Ascending aorta (tissue), 2 donors: ENCODE measurements at regions not wholly inside any gene's neighbourhood (a gene's known extent, or its start where the extent isn't known, plus 50 kb on each side); places are given as distances from the start of the nearest gene placed in this dataset.
"Not testable (repeated sequence)": the region's sequence is repeated elsewhere in the genome, so short reads cannot be mapped to it uniquely, and the experiment has no call there.

Source experiments
- DNase-seq, 2 donors: peaks; one replicate each; pipeline ENCODE4 v3.0.0-alpha.2; 2019; ENCODE audit warnings: low spot score in 2 of 2
- H3K27ac ChIP-seq, 2 donors: fragments of 200-600 bp; sonication (generic); one replicate each; pipeline ENCODE4 v1.5.1; 2016 to 2017; ENCODE audit warnings: mild to moderate bottlenecking in 1 of 2
- H3K27me3 ChIP-seq: fragments of 200-600 bp; sonication (generic); one replicate; pipeline ENCODE4 v1.5.1; 2017
- H3K36me3 ChIP-seq, 2 donors: fragments of 200-600 bp; sonication (generic); one replicate each; pipeline ENCODE4 v1.5.1; 2016
- H3K4me1 ChIP-seq, 2 donors: fragments of 200-600 bp; sonication (generic); one replicate each; pipeline ENCODE4 v1.5.1; 2016 to 2017; ENCODE audit warnings: mild to moderate bottlenecking in 1 of 2
- H3K4me3 ChIP-seq, 2 donors: fragments of 200-600 bp; sonication (generic); one replicate each; pipeline ENCODE4 v1.5.1; 2016 to 2017; ENCODE audit warnings: mild to moderate bottlenecking in 1 of 2
- H3K9me3 ChIP-seq, 2 donors: fragments of 200-600 bp; sonication (generic); one replicate each; pipeline ENCODE4 v1.5.1; 2016
- intact Hi-C: fragments of 100-400 bp; cut with DNase I; formaldehyde crosslinking; loops from one replicate; pipeline ENCODE4 v1.15.1; 2023
- TF ChIP-seq, protein P1 (sequence below), 3 experiments: fragments of 200-600 bp in 2 of 3; fragments of 450-650 bp in 1 of 3; sonication (generic) in 2 of 3; IDR thresholded peaks; one replicate each; pipeline ENCODE4 v1.5.1; 2016 to 2019; ENCODE audit warnings: antibody characterized with exemption in 3 of 3, mild to moderate bottlenecking in 1 of 3, moderate library complexity in 1 of 3

DNA sequence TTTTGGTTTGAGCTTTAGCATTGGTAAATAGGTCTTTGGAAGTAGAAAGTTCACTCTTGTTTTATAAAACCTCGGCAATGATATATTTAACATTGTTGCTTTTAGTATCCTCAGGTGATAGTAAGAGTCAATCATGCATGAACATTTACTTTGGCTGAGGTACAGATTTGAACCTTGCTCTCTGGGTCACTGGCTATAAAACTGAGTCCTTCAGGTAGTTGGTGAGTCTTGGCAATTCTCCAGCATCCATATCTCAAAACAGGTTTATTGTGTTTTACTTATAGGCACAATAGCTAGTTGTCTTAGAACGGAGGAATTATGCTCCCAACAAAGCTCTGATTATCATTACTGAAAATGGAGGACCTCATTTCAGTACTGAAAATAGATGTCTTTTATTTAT is 75.1 kb downstream of the MAT2B start:
- intact Hi-C loops: no loop called here
- H3K4me1 ChIP-seq: no peaks in the 10 kb centered on the region
- no peaks in the 10 kb centered on the region for H3K9me3 ChIP-seq
- TF ChIP-seq, protein P1, sequence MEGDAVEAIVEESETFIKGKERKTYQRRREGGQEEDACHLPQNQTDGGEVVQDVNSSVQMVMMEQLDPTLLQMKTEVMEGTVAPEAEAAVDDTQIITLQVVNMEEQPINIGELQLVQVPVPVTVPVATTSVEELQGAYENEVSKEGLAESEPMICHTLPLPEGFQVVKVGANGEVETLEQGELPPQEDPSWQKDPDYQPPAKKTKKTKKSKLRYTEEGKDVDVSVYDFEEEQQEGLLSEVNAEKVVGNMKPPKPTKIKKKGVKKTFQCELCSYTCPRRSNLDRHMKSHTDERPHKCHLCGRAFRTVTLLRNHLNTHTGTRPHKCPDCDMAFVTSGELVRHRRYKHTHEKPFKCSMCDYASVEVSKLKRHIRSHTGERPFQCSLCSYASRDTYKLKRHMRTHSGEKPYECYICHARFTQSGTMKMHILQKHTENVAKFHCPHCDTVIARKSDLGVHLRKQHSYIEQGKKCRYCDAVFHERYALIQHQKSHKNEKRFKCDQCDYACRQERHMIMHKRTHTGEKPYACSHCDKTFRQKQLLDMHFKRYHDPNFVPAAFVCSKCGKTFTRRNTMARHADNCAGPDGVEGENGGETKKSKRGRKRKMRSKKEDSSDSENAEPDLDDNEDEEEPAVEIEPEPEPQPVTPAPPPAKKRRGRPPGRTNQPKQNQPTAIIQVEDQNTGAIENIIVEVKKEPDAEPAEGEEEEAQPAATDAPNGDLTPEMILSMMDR (IDR thresholded peaks at IDR 0.05): no peak
- no peaks in the 10 kb centered on the region for H3K36me3 ChIP-seq
- no peaks in the 10 kb centered on the region for H3K27me3 ChIP-seq
- H3K4me3 ChIP-seq: no peak overlapping the region
- no peak overlapping the region for H3K27ac ChIP-seq
- no peak for DNase-seq

- H3K27ac ChIP-seq, H3K4me3 ChIP-seq, H3K4me1 ChIP-seq, H3K9me3 ChIP-seq, H3K36me3 ChIP-seq, H3K27me3 ChIP-seq, DNase-seq, intact Hi-C loops: not testable (repeated sequence)
Observed at GRCh38 chr5:163583491-163584153, 78.2 kb downstream of the MAT2B start.

DNA sequence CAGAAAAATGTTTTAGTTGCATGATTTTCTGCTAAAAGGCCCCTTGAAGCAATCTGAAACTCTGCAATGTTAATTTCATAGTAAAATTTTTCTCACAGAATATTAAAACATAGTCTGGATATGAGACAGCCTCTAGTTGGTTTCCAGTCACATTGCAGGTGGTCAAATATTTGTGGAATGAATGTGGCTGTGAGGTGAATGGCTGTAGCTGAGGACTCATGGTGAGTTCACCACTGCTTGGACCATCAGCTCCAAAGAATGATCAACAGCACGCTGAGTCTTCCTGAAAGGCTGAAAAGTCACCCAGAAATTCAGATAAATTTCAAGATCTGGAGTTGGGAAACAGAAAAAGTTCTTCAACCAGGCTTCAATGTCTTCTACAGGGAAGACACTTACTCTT is 79.8 kb downstream of the MAT2B start:
- Histone ChIP-seq H3K27ac (no peak overlapping the region), H3K36me3 (no peaks in the 10 kb centered on the region), H3K27me3 (no peaks in the 10 kb centered on the region), H3K4me3 (no peak overlapping the region), H3K4me1 (no peaks in the 10 kb centered on the region), H3K9me3 (no peaks in the 10 kb centered on the region)
- TF ChIP-seq, protein P1 (IDR thresholded peaks at IDR 0.05): no peak
- no peak for DNase-seq
- intact Hi-C loops: no loop called here

DNA sequence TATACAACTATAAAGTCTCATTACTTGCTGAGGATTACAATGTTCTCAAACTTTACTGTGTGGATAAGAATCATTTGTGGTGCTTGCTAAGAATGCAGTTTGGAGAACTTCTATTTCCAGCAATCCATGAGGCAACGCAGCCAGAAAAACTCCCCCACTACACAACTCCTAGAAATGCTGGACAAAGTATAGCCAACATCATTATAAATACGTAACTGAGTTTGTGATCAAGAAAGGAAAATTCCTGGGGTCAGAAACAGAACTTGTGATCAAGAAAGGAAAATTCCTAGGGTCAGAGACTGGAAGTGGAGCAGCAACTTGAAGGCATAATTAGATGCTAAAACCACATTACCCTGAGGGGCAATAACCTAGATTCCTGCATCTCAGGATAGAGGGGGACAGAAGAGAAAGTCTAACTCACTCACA is 81.1 kb downstream of the MAT2B start:
- Histone ChIP-seq H3K9me3 (no peaks in the 10 kb centered on the region), H3K36me3 (no peaks in the 10 kb centered on the region), H3K27me3 (no peaks in the 10 kb centered on the region), H3K4me3 (no peak overlapping the region), H3K4me1 (no peaks in the 10 kb centered on the region), H3K27ac (no peak overlapping the region)
- no peak for DNase-seq
- intact Hi-C loops: no loop called here
- TF ChIP-seq, protein P1 (IDR thresholded peaks at IDR 0.05): no peak

- no peaks in the 10 kb centered on the region for H3K4me1 ChIP-seq
- no peak overlapping the region for H3K27ac ChIP-seq
- intact Hi-C loops: no loop called here
- TF ChIP-seq, protein P1 (IDR thresholded peaks at IDR 0.05): no peak
- H3K36me3 ChIP-seq: no peaks in the 10 kb centered on the region
- no peak overlapping the region for H3K4me3 ChIP-seq
- H3K9me3 ChIP-seq: no peaks in the 10 kb centered on the region
- no peak for DNase-seq
- no peaks in the 10 kb centered on the region for H3K27me3 ChIP-seq
Observed at GRCh38 chr5:163594951-163595350, 89.5 kb downstream of the MAT2B start.

DNA sequence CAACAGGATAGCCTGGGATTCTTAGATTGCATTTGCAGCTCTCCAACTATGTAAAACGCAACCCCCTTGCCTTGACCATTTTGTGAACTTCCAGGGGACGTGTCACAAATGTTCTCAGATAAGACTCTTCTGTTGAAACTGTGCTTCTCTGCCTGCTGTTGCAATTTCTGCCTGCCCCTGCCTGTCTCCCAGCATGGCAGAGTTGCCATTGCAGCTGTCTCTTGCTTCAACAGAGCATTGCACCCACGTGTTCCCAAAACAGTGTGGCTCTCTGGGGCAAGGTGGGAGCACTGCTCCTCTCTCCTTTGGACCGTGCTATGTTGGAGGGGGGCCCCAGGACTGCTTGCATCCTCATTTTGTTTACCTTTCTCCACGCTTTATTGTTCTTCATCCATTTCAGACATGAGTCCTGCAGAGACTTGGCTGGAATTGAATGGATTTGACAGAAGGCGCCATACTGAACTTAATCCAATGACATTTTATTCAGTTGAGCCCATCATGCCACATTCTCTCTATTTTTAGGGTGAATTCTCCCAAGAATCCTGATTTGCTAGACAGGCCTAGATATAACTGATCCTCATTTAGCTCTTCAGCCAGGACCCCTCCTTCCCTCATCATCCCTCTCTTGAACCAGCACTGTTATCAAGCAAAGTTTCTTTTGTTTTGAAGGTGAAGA is 90.7 kb downstream of the MAT2B start:
- Histone ChIP-seq H3K27ac (no peak overlapping the region), H3K4me3 (no peak overlapping the region), H3K27me3 (no peaks in the 10 kb centered on the region), H3K9me3 (no peaks in the 10 kb centered on the region), H3K36me3 (no peaks in the 10 kb centered on the region), H3K4me1 (no peaks in the 10 kb centered on the region)
- DNase-seq: no peak
- TF ChIP-seq, protein P1 (IDR thresholded peaks at IDR 0.05): no peak
- intact Hi-C loops: no loop called here
